Inferior parietal cortex (tissue), 1 donor: ENCODE measurements at regions not wholly inside any gene's neighbourhood (a gene's known extent, or its start where the extent isn't known, plus 50 kb on each side); places are given as distances from the start of the nearest gene placed in this dataset.

Source experiments
- DNase-seq: peaks from one replicate; pipeline ENCODE4 v3.0.0-alpha.2; 2016; ENCODE audit errors: extremely low spot score

DNA sequence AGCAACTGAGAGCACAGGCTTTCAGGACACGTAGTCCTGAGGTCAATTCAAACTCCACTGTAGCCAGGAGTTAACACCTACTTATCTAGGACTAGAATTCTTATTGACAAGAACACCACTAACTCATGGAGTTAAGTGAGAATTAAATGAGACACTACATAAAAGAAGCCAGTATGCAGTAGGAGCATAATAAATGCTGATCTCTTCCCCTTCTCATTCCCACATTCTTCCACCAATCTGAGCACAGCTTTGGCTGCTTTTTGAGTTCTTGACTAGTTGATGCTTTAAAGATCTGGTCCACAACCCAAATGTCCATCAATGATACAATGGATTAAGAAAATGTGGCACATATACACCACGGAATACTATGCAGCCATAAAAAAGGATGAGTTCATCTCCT is 55.2 kb downstream of the TTC32 start:
- no peak for DNase-seq

DNA sequence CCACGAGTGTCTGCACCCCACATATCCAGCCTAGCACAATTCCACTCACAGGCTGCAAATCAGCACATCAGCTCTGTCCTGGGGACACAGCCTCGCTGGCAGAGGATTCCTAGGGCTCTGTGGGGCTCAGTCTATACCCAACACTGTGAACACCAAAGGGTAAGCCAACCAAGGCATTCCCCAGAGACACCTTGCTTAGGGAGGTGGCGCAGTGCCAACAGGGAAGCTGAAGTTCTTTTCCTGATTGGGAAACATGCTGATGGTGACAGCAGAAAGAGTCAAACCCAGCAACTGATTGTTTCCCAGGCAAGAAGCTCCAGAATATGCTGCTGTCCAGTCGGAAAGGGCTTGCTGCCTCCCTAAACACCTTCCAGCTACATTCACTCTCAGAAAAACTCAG is 55.8 kb downstream of the TTC32 start:
- DNase-seq: no peak

DNA sequence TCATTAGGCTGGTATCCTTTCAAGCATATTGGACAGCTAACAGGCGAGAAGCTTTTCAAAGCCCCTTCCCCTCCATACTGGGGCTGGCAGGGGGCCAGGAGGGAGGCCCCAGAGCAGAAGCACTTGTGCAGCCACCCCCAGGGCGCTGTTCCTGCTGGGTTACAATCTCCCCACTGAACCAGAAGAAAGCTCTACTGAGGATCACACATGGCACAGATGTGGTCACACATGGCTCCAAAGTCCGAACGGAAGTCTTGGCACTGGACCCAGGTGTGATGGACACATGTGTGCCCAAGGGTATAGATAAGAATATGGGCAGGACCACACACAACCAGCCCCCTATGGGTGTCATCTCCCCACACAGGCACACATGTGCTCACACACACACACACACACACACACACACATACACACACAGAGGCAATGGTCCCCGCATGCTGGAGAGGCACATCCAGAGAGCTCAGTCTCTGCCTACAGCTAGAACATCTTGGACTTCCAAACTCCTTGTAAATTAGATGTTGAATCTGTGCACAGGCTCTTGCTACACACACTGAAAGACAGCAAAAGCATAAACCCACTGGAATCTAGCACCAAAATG is 56.4 kb downstream of the TTC32 start:
- no peak for DNase-seq

DNA sequence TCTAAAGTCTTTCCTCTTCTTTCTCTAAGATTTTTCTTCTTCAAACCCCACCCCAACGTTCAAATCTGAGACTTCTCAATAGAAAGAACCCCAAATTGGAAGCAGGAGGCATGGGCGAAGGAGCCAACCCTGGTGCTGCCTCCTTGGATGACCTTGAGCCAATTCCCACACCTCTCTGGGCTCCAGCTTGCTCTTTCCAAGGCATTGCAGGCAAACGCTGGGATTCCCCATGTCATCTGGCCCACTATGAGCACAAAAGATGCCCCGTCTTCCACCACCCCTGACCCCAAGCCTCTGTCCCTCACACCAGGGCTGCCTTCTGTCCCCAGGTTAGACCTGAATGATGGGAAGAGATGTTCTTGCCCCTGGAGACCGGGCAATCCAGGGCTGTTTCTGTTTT is 57.0 kb downstream of the TTC32 start:
- DNase-seq: no peak

DNA sequence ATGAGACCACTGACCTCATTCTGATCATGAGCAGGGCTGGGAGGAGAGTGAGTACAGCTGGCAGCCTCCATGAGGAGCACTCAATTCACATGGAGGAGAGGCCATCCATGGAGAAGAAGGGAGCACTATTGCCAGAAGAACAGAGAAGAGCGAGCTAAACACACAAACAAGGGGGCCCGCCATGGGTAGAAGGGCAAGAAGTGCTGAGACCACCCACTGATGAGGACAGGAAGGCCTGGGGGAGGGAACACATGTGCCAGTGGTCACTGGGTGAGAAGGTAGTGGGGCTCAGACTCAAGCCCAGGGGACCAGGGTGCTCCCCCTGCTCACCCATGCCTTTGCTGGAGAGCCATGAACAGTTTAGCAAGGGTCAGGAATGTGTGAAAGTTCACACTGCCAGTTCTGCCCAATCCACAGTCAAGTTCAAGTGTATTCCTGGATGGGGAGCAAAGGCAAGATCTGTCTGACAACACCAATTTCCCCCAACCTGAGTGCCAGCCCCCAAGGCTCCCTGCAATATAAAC is 57.7 kb downstream of the TTC32 start:
- no peak for DNase-seq

DNA sequence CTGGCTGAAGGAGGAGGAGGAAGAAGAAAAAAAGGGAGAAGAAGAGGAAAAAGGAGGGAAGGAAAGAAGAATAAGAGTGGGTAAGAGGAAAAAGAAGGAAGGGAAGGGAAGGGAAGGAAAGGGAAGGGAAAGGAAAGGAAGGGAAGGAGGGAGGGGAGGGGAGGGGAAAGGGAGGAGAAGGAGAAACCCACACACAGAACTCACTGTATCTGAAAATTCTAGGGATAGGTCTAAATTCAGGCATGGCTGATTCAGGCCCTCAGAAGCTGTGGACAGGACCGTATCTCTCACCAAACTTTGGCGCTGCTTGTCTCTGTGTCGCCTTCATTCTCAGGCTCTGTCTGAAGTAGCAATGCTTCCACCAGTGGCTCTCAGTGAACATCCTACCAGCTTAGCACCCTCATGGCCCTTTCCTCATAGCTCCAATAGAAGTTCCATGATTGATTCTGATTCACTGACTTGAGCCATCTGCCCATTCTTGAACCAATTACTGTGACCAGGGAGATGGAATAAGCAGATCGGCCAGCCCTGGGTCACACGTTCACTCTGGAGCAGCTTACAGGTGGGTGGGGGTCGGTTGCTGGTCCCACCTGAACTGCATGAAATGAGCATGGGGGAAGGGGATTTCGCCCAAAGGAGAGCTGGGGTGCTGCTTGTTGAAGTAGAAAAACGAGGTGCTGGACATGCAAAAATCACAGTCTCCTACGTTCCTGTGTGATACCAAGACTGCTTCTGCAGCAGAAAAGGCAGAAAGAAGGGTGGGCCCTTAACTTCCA is 59.7 kb downstream of the TTC32 start:
- no peak for DNase-seq

DNA sequence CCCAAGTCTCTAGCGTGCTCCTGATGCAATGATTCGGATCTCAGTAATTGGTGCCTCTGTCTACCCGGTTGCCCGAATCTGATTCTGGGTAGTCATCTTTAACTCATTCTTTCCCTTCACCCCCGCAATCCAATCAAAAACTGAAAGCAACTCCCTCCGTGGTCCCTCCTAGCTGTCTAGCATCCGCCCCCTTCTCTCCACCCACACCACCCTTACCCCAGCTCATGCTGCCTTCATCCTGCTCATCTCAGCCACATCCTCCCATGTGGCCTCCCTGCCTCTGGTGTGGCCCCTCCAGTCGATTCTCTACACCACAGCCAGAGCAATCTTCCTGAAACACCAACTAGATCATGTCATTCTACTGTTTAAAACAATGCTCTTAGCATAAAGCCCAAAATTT is 62.3 kb downstream of the TTC32 start:
- no peak for DNase-seq

DNA sequence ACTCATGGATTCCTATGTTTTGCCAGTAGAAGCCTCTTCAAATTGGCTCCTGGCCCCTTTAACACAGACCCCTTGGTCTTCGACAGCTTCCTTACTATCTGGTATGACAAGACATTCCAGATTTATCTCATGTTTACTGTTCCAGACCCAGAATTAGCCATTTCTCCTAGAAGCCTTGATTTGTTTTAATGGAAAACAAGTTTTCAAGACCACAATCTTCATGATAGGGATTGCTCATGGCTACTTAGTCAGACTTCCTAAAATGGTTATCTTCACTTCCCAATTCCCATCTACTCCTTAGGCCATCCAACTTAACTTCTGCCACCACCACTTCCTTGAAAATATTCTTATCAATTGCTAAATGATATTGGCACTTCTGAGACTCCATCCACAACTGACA is 63.2 kb downstream of the TTC32 start:
- DNase-seq: no peak

DNA sequence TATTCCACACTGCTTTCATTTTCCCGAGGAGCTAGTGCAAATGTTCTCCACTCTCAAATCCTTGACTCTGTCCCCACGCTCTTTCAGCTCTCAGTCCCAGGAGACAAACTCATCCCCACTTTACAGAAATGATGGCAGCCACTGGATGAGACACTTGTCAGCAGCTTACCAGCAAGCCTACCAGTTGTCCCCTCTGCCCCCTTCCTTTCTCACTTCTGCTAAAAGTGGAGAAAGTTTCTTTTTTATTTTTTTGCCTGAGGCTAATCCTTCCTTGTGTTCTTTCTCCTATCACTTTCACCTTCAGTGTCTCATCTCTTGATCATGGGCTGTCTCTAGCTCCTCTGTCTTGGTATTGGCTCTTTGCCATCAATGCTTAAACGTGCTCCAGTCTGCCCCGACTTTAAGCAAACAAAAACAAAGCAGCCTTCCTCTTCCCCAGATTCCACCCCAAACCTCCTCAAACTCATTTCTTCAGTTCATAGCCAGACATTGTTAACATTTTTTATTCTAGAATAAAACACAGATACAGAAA is 64.5 kb downstream of the TTC32 start:
- DNase-seq: no peak

DNA sequence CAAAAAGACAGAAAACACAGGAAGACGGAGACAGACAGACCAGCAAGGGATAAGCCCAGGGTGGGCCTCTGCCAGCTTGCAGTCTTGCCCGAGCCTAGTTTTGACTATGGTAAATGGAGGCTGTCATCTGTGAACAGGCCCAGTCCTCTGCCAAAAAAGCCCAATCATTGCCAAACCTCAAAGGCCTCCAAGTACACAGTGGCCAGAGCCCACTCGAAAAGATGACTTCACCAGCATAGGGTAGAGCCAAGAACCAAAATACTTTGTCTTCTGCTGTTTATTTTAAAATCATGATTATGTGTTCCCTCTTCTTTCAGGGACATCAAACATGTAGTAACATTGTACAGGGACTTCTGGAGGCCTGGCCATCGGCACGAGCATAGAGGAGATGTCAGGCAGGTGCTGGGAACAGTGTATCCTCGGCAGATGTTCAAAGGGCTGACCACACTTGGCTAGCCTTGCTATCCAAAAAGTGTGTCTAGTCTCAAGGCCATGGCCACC is 66.0 kb downstream of the TTC32 start:
- no peak for DNase-seq

DNA sequence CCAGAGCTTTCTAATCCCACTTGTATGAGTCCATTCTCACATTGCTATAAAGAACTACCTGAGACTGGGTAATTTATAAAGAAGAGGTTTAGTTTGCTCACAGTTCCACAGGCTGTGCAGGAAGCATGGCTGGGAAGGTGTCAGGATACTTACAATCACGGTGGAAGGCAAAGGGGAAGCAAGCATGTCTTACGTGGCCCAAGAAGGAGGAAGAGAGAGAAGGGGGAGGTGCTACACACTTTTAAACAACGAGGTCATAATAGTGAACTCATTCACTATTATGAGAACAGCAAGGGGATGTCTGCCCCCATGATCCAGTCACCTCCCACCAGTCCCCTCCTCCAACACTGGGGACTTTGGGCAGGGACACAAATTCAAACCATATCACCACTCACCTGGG is 67.8 kb downstream of the TTC32 start:
- DNase-seq: no peak

DNA sequence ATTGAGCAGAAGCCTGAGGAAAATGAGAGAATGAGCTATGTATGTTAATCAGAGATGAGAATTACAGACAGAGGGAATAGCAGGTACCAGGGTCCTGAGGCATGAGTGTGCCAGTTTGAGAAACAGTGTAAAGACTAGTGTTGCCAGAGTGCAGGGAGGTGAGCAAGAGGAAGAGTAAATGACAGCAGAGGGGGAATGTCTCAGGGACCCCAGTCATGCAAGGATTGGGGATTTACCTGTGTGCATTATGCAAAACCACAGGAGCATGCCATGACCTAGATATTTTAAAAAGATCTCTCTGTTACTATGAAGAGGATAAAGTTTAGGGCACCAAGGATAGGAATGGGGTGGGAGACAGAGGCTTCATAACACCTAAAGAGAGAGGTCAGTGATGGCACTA is 72.1 kb downstream of the TTC32 start:
- DNase-seq: no peak

DNA sequence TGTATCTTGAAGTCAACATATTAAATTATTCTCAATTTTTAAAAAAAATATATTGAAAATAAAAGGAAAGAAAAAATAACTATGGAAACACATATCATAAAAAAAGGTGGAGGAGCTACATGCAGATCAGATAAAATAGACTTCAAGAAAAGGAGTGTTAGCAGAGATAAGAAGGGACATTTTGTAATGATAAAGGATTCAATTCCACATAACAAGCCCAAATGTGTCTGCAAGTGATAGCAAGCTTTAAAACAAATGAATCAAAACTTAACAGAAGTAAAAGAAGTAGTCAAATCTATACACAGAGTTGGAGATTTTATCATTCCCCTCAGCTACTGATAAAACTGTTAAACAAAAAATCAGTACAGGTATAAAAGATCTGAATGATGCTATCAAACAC is 74.9 kb downstream of the TTC32 start:
- DNase-seq: no peak

DNA sequence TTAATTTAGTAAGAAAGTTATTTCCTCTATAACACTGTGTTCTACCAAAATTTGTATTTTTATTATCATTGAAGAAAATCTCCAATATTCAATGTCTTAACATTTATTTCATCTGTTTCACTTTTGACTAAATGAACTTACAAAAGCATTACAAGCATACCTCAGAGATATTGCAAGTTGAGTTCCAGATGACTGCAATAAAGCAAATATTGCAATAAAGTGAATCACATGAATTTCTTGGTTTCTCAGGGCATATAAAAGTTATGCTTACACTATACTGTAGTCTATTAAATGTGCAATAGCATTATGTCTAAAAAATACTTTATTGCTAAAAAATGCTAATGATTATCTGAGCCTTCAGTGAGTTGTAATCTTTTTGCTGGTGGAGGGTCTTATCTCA is 78.3 kb downstream of the TTC32 start:
- no peak for DNase-seq

DNA sequence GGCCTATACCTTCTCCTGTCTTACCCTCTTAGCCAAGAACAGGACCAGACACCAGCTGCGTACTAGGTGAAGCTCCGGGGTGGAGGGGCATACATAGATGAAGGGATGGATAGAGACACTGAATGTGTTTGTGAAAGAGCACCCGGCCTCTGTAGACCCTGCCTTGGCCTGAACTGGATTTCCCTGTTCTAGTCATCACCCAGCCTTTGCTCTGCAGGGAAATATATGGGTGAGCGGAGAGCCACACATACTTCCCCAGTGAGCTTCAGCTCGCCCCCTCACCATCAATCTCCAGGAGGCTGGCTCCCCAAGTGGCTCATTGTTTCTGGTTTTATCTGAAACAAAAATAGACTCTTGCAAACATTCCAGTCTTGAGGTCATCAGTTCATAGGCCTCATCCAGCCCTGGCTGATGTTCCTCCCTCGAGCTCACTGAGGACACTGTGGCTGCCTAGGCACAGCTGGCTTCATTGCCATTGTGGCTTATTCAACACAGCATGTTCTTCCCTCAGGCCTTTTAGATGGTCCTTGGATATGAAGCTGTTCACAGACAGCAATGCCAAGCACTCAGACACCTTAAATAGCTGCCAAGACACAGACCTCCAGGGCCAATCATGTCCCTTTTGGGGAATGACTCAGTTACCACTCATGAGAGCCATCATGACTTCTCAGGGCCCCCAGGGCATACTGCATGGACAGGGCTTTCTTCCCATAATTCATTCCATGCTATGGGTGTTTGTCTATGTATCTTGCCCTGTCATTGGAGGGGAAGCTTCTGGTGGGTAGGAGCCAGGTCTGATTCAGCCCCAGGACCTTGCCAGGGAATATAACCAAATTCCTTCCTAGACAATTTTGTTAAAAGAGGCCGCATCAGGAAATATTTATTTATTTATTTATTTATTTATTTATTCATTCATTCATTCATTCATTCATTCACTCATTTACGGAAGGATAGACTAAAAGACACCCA is 82.4 kb downstream of the TTC32 start:
- no peak for DNase-seq

DNA sequence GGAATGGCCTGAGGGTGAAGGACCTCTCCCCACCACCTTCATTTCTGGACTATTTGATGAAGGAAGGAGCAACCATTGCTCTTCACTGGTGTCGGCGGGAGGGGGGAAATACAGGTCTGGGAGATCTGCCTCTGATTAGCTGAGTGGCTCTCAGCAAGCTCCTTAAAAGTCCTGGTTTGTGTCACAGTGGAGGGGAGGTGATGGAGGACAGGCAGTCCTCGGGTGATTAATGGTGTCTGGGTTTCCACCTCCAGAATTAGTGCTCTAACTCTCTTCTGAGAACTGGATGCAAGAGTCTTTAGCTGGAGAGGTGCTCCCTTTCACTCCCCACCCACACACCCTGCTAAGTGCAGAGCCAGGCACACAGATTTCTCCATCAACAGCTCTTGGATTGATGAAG is 83.2 kb downstream of the TTC32 start:
- no peak for DNase-seq

DNA sequence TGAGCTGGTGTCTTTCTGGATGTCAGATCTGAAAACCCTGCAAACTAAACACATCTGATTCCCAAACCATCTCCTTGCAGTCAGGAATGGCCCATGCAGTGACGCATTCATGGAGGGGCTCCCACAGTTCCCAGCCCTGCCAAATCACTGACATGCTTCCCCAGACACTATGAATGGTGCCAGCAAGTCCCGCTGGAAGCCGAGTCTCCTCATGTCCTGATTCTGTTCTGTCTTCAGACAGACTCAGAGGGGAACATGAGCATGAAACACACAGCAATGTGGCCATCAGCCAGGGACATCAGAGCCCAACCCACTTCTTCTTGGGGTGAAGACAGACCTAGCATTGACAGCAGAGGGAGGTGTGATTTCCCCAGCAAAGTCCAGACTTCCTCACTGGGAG is 83.7 kb downstream of the TTC32 start:
- DNase-seq: no peak

DNA sequence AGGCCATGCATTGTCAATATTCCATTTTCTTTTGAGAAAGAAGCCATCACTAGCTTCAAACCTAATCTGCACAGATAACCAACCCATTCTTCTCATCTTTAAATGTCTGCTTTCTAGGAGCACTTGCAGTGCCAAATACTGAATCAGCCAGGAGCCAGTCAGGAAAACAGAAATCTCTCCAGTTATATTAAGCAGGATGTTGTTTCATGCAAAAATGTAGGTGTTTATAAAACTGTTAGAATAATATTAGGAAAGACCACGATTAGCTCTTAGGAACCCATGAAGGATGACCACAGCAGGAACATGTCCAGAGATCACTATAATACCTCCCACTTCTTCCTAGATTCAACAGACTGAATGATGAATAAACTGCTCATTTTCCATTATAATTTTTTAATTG is 86.0 kb downstream of the TTC32 start:
- no peak for DNase-seq

DNA sequence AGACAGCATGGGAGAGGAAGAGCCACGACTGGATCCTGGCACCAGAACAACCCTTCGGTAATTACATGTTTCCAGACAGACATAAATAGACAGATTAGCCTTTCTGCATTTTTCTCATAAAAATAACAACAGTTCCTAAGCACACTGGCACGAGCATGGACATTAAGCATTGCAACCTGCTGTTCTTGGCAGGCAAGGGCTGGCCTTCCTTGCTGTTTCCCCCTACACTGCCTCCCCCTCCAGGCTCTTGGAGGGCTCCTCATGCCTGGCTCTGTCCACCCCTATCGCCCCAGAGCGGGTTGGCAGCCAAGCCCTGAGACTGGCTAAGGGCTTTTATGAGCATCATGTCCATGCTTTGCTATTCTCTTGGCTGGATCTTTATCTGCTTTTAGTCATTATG is 89.6 kb downstream of the TTC32 start:
- no peak for DNase-seq

DNA sequence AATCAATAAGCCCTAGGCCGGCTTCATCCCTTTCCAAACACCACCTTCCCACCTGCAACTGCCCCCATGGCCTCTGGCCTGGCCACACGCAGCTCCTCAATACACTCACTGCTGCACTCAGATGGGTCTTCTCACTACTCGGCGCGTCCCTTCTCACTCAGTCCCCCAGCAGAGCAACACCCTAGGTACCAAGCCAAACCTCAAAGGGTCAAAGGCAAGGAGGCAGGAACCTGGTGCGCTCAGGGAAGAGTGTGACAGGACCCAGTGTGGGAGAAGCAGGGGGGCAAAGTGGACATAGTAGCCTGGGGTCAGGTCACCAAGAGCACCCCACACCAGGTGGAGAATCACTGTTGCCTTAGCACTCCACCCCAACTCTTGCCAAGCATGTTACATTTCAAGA is 90.6 kb downstream of the TTC32 start:
- no peak for DNase-seq

DNA sequence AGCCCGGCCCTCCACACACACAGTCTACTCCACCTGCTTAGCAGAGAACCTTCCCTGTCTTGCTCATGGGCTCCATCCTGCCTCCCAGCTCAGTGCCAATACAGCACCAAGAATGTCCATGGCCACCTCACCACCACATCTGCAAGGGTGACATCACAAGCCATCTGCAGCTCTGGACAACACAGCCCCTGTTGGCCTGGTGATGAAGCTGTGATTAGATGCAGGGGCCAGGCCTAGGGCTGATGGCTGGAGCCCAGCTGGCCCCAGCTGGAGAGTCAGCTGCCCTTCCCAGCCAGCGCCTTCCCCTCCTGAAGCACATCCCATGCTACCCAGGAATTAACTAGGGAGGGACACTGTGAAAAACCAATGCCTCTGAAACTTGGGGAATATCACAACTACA is 91.1 kb downstream of the TTC32 start:
- no peak for DNase-seq

DNA sequence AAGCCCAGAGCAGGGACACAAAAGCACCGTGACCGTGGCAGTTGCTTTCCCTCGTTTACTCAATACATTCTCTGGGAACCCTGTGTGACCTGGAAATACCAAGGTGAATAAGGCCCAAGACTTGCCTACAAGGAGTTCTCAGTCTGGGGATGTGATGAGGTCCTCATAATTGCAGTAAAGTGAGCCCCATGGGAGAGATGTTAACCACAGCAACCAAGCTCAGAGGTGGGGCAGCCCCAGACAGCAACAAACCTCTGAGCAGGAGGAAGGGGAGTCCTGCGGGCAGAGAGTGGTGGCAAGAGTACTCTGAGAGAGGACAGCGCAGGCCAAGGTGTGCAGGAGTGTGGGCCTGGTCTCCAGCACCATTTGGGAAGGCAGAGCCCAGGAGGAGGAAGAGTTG is 91.6 kb downstream of the TTC32 start:
- no peak for DNase-seq
